ENCODE measurements at regions not wholly inside any gene's neighbourhood (a gene's known extent, or its start where the extent isn't known, plus 50 kb on each side); places are given as distances from the start of the nearest gene placed in this dataset.

DNA sequence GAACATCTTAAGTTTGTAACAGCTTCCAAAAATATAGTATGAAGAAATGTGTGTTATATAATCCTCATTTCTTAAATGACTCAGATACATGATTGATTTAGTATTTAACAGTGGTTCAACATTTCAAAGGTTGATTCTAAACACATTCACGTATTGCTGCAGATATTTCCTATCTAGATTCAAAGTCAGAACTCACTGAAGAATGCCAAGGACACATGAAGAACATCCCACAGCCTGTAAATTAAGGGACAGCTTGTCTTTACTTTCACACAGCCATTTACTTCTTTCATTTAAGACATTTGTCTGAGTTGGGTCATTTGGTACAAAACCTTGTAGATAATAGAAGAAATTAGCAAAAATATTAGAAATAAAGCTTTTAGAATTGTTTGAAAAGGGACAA is 66.9 kb upstream of the CPSF6 start:
- intact Hi-C loops (cut with micrococcal nuclease; ENCODE audit: unreplicated experiment), result no loop called here
- Histone ChIP-seq H3K27ac (ENCODE audit: low read length) (no peak overlapping the region), H3K36me3 (ENCODE audit: control insufficient read depth, insufficient read depth, low read length) (no peaks in the 10 kb centered on the region), H3K4me3 (ENCODE audit: low read depth in 2 of 2, low read length in 2 of 2) (no peak overlapping the region), H3K27me3 (ENCODE audit: control insufficient read depth, insufficient read depth, low read length) (no peaks in the 10 kb centered on the region), H3K9me3 (ENCODE audit: control insufficient read depth, insufficient read depth, low read depth, low read length) (no peaks in the 10 kb centered on the region), H3K4me1 (ENCODE audit: control insufficient read depth, insufficient read depth, low read length) (no peaks in the 10 kb centered on the region)
- TF ChIP-seq POLR2AphosphoS5 (IDR thresholded peaks at IDR 0.05; ENCODE audit: low read depth, low read length) (no peak), SIN3A (IDR thresholded peaks at IDR 0.05; ENCODE audit: borderline replicate concordance, insufficient read depth, low read depth, low read length) (no peak), TCF7L2 (IDR thresholded peaks at IDR 0.05; ENCODE audit: low read depth, low read length) (no peak)
- TF ChIP-seq, protein P1, sequence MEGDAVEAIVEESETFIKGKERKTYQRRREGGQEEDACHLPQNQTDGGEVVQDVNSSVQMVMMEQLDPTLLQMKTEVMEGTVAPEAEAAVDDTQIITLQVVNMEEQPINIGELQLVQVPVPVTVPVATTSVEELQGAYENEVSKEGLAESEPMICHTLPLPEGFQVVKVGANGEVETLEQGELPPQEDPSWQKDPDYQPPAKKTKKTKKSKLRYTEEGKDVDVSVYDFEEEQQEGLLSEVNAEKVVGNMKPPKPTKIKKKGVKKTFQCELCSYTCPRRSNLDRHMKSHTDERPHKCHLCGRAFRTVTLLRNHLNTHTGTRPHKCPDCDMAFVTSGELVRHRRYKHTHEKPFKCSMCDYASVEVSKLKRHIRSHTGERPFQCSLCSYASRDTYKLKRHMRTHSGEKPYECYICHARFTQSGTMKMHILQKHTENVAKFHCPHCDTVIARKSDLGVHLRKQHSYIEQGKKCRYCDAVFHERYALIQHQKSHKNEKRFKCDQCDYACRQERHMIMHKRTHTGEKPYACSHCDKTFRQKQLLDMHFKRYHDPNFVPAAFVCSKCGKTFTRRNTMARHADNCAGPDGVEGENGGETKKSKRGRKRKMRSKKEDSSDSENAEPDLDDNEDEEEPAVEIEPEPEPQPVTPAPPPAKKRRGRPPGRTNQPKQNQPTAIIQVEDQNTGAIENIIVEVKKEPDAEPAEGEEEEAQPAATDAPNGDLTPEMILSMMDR (IDR thresholded peaks at IDR 0.05), result no peak
- TF ChIP-seq, protein P2, sequence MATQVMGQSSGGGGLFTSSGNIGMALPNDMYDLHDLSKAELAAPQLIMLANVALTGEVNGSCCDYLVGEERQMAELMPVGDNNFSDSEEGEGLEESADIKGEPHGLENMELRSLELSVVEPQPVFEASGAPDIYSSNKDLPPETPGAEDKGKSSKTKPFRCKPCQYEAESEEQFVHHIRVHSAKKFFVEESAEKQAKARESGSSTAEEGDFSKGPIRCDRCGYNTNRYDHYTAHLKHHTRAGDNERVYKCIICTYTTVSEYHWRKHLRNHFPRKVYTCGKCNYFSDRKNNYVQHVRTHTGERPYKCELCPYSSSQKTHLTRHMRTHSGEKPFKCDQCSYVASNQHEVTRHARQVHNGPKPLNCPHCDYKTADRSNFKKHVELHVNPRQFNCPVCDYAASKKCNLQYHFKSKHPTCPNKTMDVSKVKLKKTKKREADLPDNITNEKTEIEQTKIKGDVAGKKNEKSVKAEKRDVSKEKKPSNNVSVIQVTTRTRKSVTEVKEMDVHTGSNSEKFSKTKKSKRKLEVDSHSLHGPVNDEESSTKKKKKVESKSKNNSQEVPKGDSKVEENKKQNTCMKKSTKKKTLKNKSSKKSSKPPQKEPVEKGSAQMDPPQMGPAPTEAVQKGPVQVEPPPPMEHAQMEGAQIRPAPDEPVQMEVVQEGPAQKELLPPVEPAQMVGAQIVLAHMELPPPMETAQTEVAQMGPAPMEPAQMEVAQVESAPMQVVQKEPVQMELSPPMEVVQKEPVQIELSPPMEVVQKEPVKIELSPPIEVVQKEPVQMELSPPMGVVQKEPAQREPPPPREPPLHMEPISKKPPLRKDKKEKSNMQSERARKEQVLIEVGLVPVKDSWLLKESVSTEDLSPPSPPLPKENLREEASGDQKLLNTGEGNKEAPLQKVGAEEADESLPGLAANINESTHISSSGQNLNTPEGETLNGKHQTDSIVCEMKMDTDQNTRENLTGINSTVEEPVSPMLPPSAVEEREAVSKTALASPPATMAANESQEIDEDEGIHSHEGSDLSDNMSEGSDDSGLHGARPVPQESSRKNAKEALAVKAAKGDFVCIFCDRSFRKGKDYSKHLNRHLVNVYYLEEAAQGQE (IDR thresholded peaks at IDR 0.05; ENCODE audit: insufficient read depth in 1 of 2, low read depth in 2 of 2, low read length in 1 of 2), result no peak
- no peak for DNase-seq (ENCODE audit: low read depth, low spot score)
- in situ Hi-C loops (cut with HindIII; ENCODE audit: low pct_unique_long_range_greater_than_20kb, low sequenced_read_pairs), result no loop called here
- ChIA-PET CTCF (no interaction called here), POLR2A (interaction anchor here (0.6 kb wide), 1 partner anchor 8 kb away, joined by 3 read pairs; no protein-coding TSS in a partner anchor)
- BruUV-seq (replicated peaks), result no TSS peak
- ATAC-seq, result no peak

DNA sequence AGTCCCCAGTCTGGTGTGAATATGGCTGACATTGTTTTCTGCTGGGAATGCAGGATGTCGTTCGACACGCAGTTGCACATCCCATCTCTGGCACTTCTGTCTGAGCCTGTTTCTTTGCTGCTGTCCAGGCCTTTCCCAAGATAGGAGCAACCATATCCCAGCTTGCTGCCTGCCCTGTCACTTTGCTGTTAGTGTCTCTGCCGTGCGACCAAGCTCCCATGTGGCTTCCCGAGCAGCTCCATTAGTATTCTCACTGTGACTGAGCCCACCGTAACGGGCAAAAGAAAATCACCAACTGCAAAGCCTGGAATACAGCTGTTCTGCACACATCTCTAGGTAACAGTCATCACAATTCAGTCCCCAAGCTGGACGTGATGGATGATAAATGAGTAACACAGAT is 66.0 kb upstream of the CPSF6 start:
- H3K36me3 ChIP-seq (ENCODE audit: control insufficient read depth, insufficient read depth, low read length), result no peaks in the 10 kb centered on the region
- TF ChIP-seq, protein P2 (IDR thresholded peaks at IDR 0.05; ENCODE audit: insufficient read depth in 1 of 2, low read depth in 2 of 2, low read length in 1 of 2), result no peak
- no peak for TF ChIP-seq TCF7L2 (IDR thresholded peaks at IDR 0.05; ENCODE audit: low read depth, low read length)
- no TSS peak for BruUV-seq (replicated peaks)
- H3K9me3 ChIP-seq (ENCODE audit: control insufficient read depth, insufficient read depth, low read depth, low read length), result no peaks in the 10 kb centered on the region
- no peak overlapping the region for H3K27ac ChIP-seq (ENCODE audit: low read length)
- no peaks in the 10 kb centered on the region for H3K4me1 ChIP-seq (ENCODE audit: control insufficient read depth, insufficient read depth, low read length)
- in situ Hi-C loops (cut with HindIII; ENCODE audit: low pct_unique_long_range_greater_than_20kb, low sequenced_read_pairs) (no loop called here), intact Hi-C loops (cut with micrococcal nuclease; ENCODE audit: unreplicated experiment) (no loop called here)
- ChIA-PET CTCF (no interaction called here), POLR2A (no interaction called here)
- H3K4me3 ChIP-seq (ENCODE audit: low read depth in 2 of 2, low read length in 2 of 2), result no peak overlapping the region
- no peaks in the 10 kb centered on the region for H3K27me3 ChIP-seq (ENCODE audit: control insufficient read depth, insufficient read depth, low read length)
- DNase-seq (ENCODE audit: low read depth, low spot score) (no peak), ATAC-seq (no peak)

Measured in Panc1 (cell line).